Common myeloid progenitor, CD34-positive (primary cell): ENCODE measurements at regions not wholly inside any gene's neighbourhood (a gene's known extent, or its start where the extent isn't known, plus 50 kb on each side); places are given as distances from the start of the nearest gene placed in this dataset.

ENCODE experiments used
- CTCF ChIA-PET: fragments of 350-600 bp; sonication (Branson Sonifier 250); formaldehyde crosslinking; loops from one replicate; lab custom pipeline; 2021; ENCODE audit warnings: antibody characterized with exemption; lab: Charles Lee
- POLR2A ChIA-PET: fragments of 350-600 bp; sonication (Branson Sonifier 250); formaldehyde crosslinking; loops from one replicate; lab custom pipeline; 2021; ENCODE audit warnings: antibody characterized with exemption; lab: Charles Lee
- DNase-seq, 3 donors: peaks; one replicate each; pipeline versions ENCODE4 v3.0.0 to v3.0.0-alpha.2; 2013
- H3K27ac ChIP-seq, 2 experiments: 1 replicate in 1 of 2; 2 replicates in 1 of 2; pipeline ENCODE4 v1.7.0; 2013; ENCODE audit warnings: inconsistent platforms in 2 of 2, low read length in 2 of 2, mild to moderate bottlenecking in 2 of 2, low read depth in 1 of 2, moderate library complexity in 1 of 2; ENCODE audit not compliant: severe bottlenecking in 2 of 2, insufficient read depth in 1 of 2, poor library complexity in 1 of 2
- H3K27me3 ChIP-seq, 5 experiments: replicated peaks in 2 of 5; 1 replicate in 3 of 5; 2 replicates in 2 of 5; pipeline versions ENCODE4 v1.6.1 to v1.7.0; 2013; ENCODE audit warnings: low read length in 4 of 5, mild to moderate bottlenecking in 2 of 5, moderate library complexity in 2 of 5, inconsistent platforms in 1 of 5; ENCODE audit not compliant: insufficient read depth in 5 of 5, control insufficient read depth in 4 of 5
- H3K36me3 ChIP-seq, 4 experiments: 1 replicate in 2 of 4; 2 replicates in 2 of 4; pipeline versions ENCODE4 v1.6.1 to v1.7.0; 2013; ENCODE audit warnings: low read length in 3 of 4, control low read depth in 1 of 4, mild to moderate bottlenecking in 1 of 4; ENCODE audit not compliant: control insufficient read depth in 4 of 4, insufficient read depth in 4 of 4
- H3K4me1 ChIP-seq, 4 experiments: 1 replicate in 3 of 4; 2 replicates in 1 of 4; pipeline versions ENCODE4 v1.6.1 to v1.7.1; 2013; ENCODE audit warnings: low read length in 3 of 4, mild to moderate bottlenecking in 3 of 4, control low read depth in 1 of 4, inconsistent platforms in 1 of 4, moderate library complexity in 1 of 4; ENCODE audit not compliant: control insufficient read depth in 4 of 4, insufficient read depth in 4 of 4; ENCODE audit errors: control extremely low read depth in 1 of 4
- H3K4me3 ChIP-seq, 7 experiments: 1 replicate in 4 of 7; 2 replicates in 3 of 7; pipeline versions ENCODE4 v1.5.1 to v1.7.0; 2013; ENCODE audit warnings: mild to moderate bottlenecking in 7 of 7, low read length in 6 of 7, moderate library complexity in 6 of 7, inconsistent platforms in 2 of 7, low read depth in 2 of 7, control low read depth in 1 of 7; ENCODE audit not compliant: insufficient read depth in 4 of 7, control insufficient read depth in 1 of 7; ENCODE audit errors: extremely low read depth in 1 of 7
- H3K9me3 ChIP-seq, 5 experiments: 1 replicate in 4 of 5; 2 replicates in 1 of 5; pipeline versions ENCODE4 v1.6.1 to v1.7.1; 2013; ENCODE audit warnings: low read length in 4 of 5, mild to moderate bottlenecking in 2 of 5, inconsistent platforms in 1 of 5, low read depth in 1 of 5, moderate library complexity in 1 of 5; ENCODE audit not compliant: control insufficient read depth in 4 of 5, insufficient read depth in 2 of 5; ENCODE audit errors: control extremely low read depth in 1 of 5
- WGBS: methylation state at CpG from one replicate; pipeline ENCODE4 v1.1.5; 2013; ENCODE audit not compliant: insufficient coverage; 5-methylcytosine and 5-hydroxymethylcytosine counted together

DNA sequence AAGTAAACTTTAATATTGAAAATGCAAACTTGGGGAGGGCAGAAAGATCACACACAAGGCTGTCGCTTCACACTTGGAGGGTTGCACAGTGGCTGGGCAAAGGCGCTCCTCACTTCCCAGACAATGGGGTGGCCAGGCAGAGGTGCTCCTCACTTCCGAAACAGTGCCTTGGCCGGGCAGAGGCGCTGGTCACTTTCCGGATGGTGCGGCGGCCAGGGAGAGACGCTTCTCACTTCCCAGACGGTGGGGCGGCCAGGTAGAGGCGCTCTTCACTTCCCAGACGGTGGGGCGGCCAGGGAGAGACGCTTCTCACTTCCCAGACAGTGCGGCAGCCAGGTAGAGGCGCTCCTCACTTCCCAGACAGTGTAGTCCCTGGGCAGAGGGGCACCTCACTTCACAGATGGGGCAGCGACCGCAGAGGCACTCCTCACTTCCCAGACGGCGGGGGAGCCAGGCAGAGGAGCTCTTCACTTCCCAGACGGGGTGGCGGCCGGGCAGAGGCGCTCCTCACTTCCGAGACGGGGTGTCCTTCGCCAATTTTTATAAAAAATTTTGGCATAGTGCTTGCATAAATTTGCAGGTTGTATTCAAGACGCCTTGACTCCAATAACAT is 140.8 kb upstream of the PZP start:
- Histone ChIP-seq H3K27me3 (no peaks in the 10 kb centered on the region), H3K36me3 (peaks cover 0 to 5% (median 0%) of the 10 kb centered on the region in 4 experiments), H3K4me1 (peaks cover 6 to 17% (median 12%) of the 10 kb centered on the region in 4 experiments), H3K9me3 (peaks cover 2 to 17% (median 14%) of the 10 kb centered on the region in 5 experiments), H3K4me3 (no peak overlapping the region), H3K27ac (no peak overlapping the region)
- no peak for DNase-seq
- 96% methylated on average over 29 of the region's 29 CpGs for WGBS
- ChIA-PET POLR2A (interaction anchor here (0.6 kb wide), 1 partner anchor 26 kb away, joined by 4 read pairs; no protein-coding TSS in a partner anchor), CTCF (no interaction called here)

- 100% methylated on average over 3 of the region's 5 CpGs for WGBS
- H3K4me3 ChIP-seq: no peak overlapping the region
- POLR2A ChIA-PET: interaction anchor here (0.6 kb wide), 1 partner anchor 642 kb away, joined by 3 read pairs; no protein-coding TSS in a partner anchor
- CTCF ChIA-PET: interaction anchor here (0.8 to 1.9 kb wide), 4 partner anchors 10 to 31 kb away, joined by 3 to 5 read pairs (median 4); no protein-coding TSS in a partner anchor
- no peak overlapping the region for H3K27ac ChIP-seq
- peaks cover 0 to 2% (median 1%) of the 10 kb centered on the region in 5 experiments for H3K9me3 ChIP-seq
- no peaks in the 10 kb centered on the region for H3K27me3 ChIP-seq
- no peak for DNase-seq
- H3K36me3 ChIP-seq: no peaks in the 10 kb centered on the region
- H3K4me1 ChIP-seq: peaks cover 6 to 17% (median 12%) of the 10 kb centered on the region in 4 experiments
Measured at GRCh38 chr12:9347328-9348127, 139.3 kb upstream of the PZP start.

- Histone ChIP-seq H3K9me3 (no peaks in the 10 kb centered on the region), H3K4me3 (no peak overlapping the region), H3K36me3 (no peaks in the 10 kb centered on the region), H3K4me1 (peaks cover 6 to 17% (median 12%) of the 10 kb centered on the region in 4 experiments), H3K27ac (no peak overlapping the region), H3K27me3 (no peaks in the 10 kb centered on the region)
- ChIA-PET POLR2A (interaction anchor here (0.6 kb wide), 1 partner anchor 641 kb away, joined by 3 read pairs; no protein-coding TSS in a partner anchor), CTCF (interaction anchor here (0.8 to 1.9 kb wide), 4 partner anchors 9 to 32 kb away, joined by 3 to 5 read pairs (median 4); no protein-coding TSS in a partner anchor)
- 85% methylated on average over 5 of the region's 5 CpGs for WGBS
- DNase-seq: no peak
Measured at GRCh38 chr12:9346866-9347327, 138.7 kb upstream of the PZP start.

GRCh38 chr12:9345171-9345570 is 137.0 kb upstream of the PZP start:
- ChIA-PET CTCF (no interaction called here), POLR2A (no interaction called here)
- Histone ChIP-seq H3K27me3 (no peaks in the 10 kb centered on the region), H3K36me3 (no peaks in the 10 kb centered on the region), H3K9me3 (no peaks in the 10 kb centered on the region), H3K4me1 (peaks cover 0 to 4% (median 2%) of the 10 kb centered on the region in 4 experiments), H3K4me3 (no peak overlapping the region), H3K27ac (no peak overlapping the region)
- peak in 2 of 3 donors; percentile 21 to 35 for DNase-seq

GRCh38 chr12:9344541-9344940 is 136.3 kb upstream of the PZP start:
- POLR2A ChIA-PET: no interaction called here
- no CpG with 5 or more reads among the region's 2 CpGs for WGBS
- no peaks in the 10 kb centered on the region for H3K9me3 ChIP-seq
- no peaks in the 10 kb centered on the region for H3K36me3 ChIP-seq
- DNase-seq: no peak
- no peak overlapping the region for H3K27ac ChIP-seq
- H3K4me3 ChIP-seq: no peak overlapping the region
- no peaks in the 10 kb centered on the region for H3K27me3 ChIP-seq
- H3K4me1 ChIP-seq: peaks cover 0 to 3% (median 0%) of the 10 kb centered on the region in 4 experiments
- CTCF ChIA-PET: no interaction called here

DNA sequence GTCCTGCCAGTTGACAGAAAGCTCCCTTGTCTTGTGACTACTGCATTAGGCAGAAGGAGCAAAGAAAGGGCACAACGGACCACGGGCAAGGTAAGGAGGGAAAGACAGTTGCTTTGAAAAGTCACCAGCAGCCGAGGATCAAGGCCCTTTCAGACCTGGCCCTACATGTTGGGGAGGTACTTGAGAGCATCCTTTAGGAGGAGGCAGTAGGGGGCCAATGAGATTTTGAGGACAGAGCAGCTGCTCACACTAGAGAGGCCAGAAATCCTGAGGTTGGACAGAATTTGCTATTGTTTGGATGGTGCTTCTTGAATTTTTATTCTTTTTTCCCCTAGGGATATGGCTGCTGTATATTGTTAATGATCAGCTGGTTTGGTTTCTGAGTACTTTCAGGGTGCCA is 135.5 kb upstream of the PZP start:
- H3K9me3 ChIP-seq: no peaks in the 10 kb centered on the region
- no peak overlapping the region for H3K4me3 ChIP-seq
- no peak overlapping the region for H3K27ac ChIP-seq
- no peak for DNase-seq
- H3K27me3 ChIP-seq: no peaks in the 10 kb centered on the region
- ChIA-PET CTCF (interaction anchor here (4.7 kb wide), 1 partner anchor 12 kb away, joined by 27 read pairs; no protein-coding TSS in a partner anchor), POLR2A (interaction anchor here (0.7 kb wide), 1 partner anchor 8 kb away, joined by 3 read pairs; no protein-coding TSS in a partner anchor)
- WGBS: 96% methylated on average over 3 of the region's 3 CpGs
- H3K36me3 ChIP-seq: no peaks in the 10 kb centered on the region
- H3K4me1 ChIP-seq: peaks cover 0 to 3% (median 0%) of the 10 kb centered on the region in 4 experiments
